Keratinocyte (primary cell): ENCODE measurements at regions not wholly inside any gene's neighbourhood (a gene's known extent, or its start where the extent isn't known, plus 50 kb on each side); places are given as distances from the start of the nearest gene placed in this dataset.

Experiments used
- DNase-seq: peaks from one replicate; pipeline ENCODE4 v3.0.0-alpha.2; 2011; ENCODE audit warnings: low read depth, missing footprints, low spot score
- FAIRE-seq: peaks from 2 replicates; lab custom pipeline; 2011; peaks lifted over from hg19 to GRCh38; lab: Jason Lieb, UNC
- H2AFZ ChIP-seq: 2 replicates; pipeline ENCODE4 v1.6.0; 2012; ENCODE audit warnings: low read length, control low read depth, inconsistent platforms; ENCODE audit not compliant: control insufficient read depth
- H3K27ac ChIP-seq: 2 replicates; pipeline ENCODE4 v1.5.1; 2011; ENCODE audit warnings: low read length; ENCODE audit not compliant: control insufficient read depth, insufficient read depth
- H3K27me3 ChIP-seq: 3 replicates; pipeline ENCODE4 v1.6.0; 2011; ENCODE audit warnings: low read length; ENCODE audit not compliant: control insufficient read depth, insufficient read depth; ENCODE audit errors: extremely low read depth
- H3K36me3 ChIP-seq, 2 experiments: 2 replicates in 1 of 2; 3 replicates in 1 of 2; pipeline ENCODE4 v1.5.1; 2011; ENCODE audit warnings: low read length in 2 of 2, mild to moderate bottlenecking in 1 of 2; ENCODE audit not compliant: control insufficient read depth in 2 of 2, insufficient read depth in 2 of 2; ENCODE audit errors: extremely low read depth in 1 of 2
- H3K4me1 ChIP-seq: 3 replicates; pipeline ENCODE4 v1.5.1; 2011; ENCODE audit warnings: low read length; ENCODE audit not compliant: control insufficient read depth, insufficient read depth; ENCODE audit errors: extremely low read depth
- H3K4me2 ChIP-seq: 3 replicates; pipeline ENCODE4 v1.6.0; 2011; ENCODE audit warnings: low read depth, low read length; ENCODE audit not compliant: control insufficient read depth, insufficient read depth; ENCODE audit errors: extremely low read depth
- H3K4me3 ChIP-seq, 3 experiments: fragments of 200-600 bp in 1 of 3; sonication (generic) in 1 of 3; 2 replicates in 2 of 3; 3 replicates in 1 of 3; pipeline ENCODE4 v1.5.1; 2011 to 2016; ENCODE audit warnings: low read length in 3 of 3, mild to moderate bottlenecking in 3 of 3, control low read depth in 2 of 3, inconsistent platforms in 1 of 3, low read depth in 1 of 3, mixed read lengths in 1 of 3, mixed run types in 1 of 3, moderate library complexity in 1 of 3; ENCODE audit not compliant: control insufficient read depth in 2 of 3, insufficient read depth in 2 of 3; ENCODE audit errors: extremely low read depth in 1 of 3
- H3K79me2 ChIP-seq: 2 replicates; pipeline ENCODE4 v1.6.0; 2012; ENCODE audit warnings: low read length; ENCODE audit not compliant: control insufficient read depth, insufficient read depth
- H3K9ac ChIP-seq: 3 replicates; pipeline ENCODE4 v1.6.0; 2011; ENCODE audit warnings: low read length; ENCODE audit not compliant: control insufficient read depth, insufficient read depth; ENCODE audit errors: extremely low read depth
- H3K9me1 ChIP-seq: 3 replicates; pipeline ENCODE4 v1.6.0; 2011; ENCODE audit warnings: low read length; ENCODE audit not compliant: control insufficient read depth, insufficient read depth; ENCODE audit errors: extremely low read depth
- H3K9me3 ChIP-seq: 2 replicates; pipeline ENCODE4 v1.5.1; 2012; ENCODE audit warnings: low read depth, low read length; ENCODE audit not compliant: control insufficient read depth
- H4K20me1 ChIP-seq: 3 replicates; pipeline ENCODE4 v1.6.0; 2011; ENCODE audit warnings: low read length; ENCODE audit not compliant: control insufficient read depth, insufficient read depth; ENCODE audit errors: extremely low read depth
- EZH2 ChIP-seq: IDR thresholded peaks from one replicate; pipeline ENCODE4 v1.6.1; 2012; ENCODE audit warnings: inconsistent platforms, mild to moderate bottlenecking, low read length, moderate library complexity
- dilution Hi-C: fragments of 300-500 bp; cut with MboI; formaldehyde crosslinking; loops from one replicate; pipeline ENCODE4 v1.7.0; 2020; ENCODE audit warnings: low sequenced_read_pairs; ENCODE audit not compliant: extremely low pct_ligation_motif_present
- TF ChIP-seq, protein P1 (sequence below), 3 experiments: IDR thresholded peaks in 1 of 3; conservative IDR thresholded peaks in 1 of 3; optimal IDR thresholded peaks in 1 of 3; 2 replicates in 2 of 3; 3 replicates in 1 of 3; pipeline versions ENCODE3 to v1.5.1; 2011; ENCODE audit warnings: low read length in 3 of 3, mild to moderate bottlenecking in 3 of 3, moderate library complexity in 2 of 3, control low read depth in 1 of 3, inconsistent platforms in 1 of 3; ENCODE audit not compliant: insufficient read depth in 2 of 3; ENCODE audit errors: extremely low read depth in 1 of 3

DNA sequence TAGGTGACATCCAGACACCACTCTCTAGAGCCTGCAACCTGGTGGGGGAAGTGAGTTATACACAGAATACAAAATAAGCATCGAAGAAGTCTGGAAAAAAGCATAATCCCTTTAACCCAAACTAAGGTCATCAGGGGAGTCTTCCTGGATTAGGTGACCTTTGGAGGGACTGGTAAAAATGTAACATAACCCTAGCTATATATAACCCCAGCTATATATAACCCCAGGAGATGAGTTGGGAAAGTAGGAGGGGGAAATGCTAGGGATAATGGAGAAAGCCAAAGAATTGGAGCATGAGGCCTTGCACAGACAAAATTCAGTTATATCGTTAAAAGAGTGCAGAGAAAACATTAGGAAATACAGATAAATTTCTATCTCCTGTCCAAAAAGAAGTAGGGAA lies 164.8 kb downstream of the QRSL1 start:
- Histone ChIP-seq H3K36me3 (no peaks in the 10 kb centered on the region), H3K9me3 (no peaks in the 10 kb centered on the region), H3K4me1 (peaks cover 11% of the 10 kb centered on the region), H3K9ac (no peak overlapping the region), H3K9me1 (no peaks in the 10 kb centered on the region), H3K79me2 (no peaks in the 10 kb centered on the region), H3K4me2 (no peak overlapping the region), H3K27me3 (no peaks in the 10 kb centered on the region), H3K27ac (no peak overlapping the region), H3K4me3 (no peak overlapping the region), H4K20me1 (no peaks in the 10 kb centered on the region), H2AFZ (no peak overlapping the region)
- dilution Hi-C loops = no loop called here
- DNase-seq (no peak), FAIRE-seq (no peak)
- TF ChIP-seq EZH2 = no peak
- TF ChIP-seq, protein P1, sequence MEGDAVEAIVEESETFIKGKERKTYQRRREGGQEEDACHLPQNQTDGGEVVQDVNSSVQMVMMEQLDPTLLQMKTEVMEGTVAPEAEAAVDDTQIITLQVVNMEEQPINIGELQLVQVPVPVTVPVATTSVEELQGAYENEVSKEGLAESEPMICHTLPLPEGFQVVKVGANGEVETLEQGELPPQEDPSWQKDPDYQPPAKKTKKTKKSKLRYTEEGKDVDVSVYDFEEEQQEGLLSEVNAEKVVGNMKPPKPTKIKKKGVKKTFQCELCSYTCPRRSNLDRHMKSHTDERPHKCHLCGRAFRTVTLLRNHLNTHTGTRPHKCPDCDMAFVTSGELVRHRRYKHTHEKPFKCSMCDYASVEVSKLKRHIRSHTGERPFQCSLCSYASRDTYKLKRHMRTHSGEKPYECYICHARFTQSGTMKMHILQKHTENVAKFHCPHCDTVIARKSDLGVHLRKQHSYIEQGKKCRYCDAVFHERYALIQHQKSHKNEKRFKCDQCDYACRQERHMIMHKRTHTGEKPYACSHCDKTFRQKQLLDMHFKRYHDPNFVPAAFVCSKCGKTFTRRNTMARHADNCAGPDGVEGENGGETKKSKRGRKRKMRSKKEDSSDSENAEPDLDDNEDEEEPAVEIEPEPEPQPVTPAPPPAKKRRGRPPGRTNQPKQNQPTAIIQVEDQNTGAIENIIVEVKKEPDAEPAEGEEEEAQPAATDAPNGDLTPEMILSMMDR (optimal IDR thresholded peaks at IDR 0.05 in 1 of 3, IDR thresholded peaks at IDR 0.05 in 1 of 3, conservative IDR thresholded peaks at IDR 0.05 in 1 of 3; ENCODE audit: extremely low read depth in 1 of 3, insufficient read depth in 2 of 3, low read length in 3 of 3) = no peak

DNA sequence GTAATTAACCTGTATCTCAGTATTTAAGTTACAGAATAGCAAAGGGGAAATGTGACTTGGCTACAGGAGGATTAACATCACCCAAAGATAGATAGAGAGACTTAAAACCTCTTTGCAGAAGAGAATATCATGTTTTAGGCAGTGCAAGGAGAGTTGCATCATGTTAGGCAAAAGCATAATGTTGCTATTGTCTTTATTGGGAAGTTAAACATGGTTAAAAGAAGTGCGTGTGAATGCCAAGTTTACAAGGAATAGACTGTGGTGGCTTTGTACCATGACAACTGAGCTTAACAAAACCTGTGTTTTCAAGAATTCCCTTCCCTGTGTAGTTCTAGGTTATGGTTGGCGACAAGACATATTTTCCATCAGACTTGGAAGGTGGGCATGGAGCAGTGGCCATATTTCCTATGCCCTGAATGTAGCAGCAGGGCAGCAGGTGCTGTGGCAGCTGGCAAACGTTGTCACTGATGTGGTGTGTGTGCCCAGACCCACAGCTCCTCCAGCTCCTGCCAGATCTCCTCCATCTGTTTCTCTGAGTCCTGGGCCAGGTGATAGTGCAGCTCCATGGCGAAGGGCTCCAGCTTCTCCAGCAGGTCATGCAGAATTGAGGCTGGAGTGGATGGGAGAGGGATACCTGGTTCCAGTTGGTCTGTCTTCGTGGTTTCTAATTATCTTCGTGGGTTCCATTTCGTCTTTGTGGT lies 163.3 kb downstream of the QRSL1 start:
- H3K4me3 ChIP-seq = no peak overlapping the region
- H3K4me2 ChIP-seq = no peak overlapping the region
- FAIRE-seq (no peak), DNase-seq (no peak)
- no peaks in the 10 kb centered on the region for H3K4me1 ChIP-seq
- no peaks in the 10 kb centered on the region for H4K20me1 ChIP-seq
- H3K79me2 ChIP-seq = no peaks in the 10 kb centered on the region
- H3K27ac ChIP-seq = no peak overlapping the region
- dilution Hi-C loops = no loop called here
- H3K9me1 ChIP-seq = no peaks in the 10 kb centered on the region
- TF ChIP-seq, protein P1 (optimal IDR thresholded peaks at IDR 0.05 in 1 of 3, IDR thresholded peaks at IDR 0.05 in 1 of 3, conservative IDR thresholded peaks at IDR 0.05 in 1 of 3; ENCODE audit: extremely low read depth in 1 of 3, insufficient read depth in 2 of 3, low read length in 3 of 3) = no peak
- no peak for TF ChIP-seq EZH2
- H3K36me3 ChIP-seq = no peaks in the 10 kb centered on the region
- no peaks in the 10 kb centered on the region for H3K27me3 ChIP-seq
- no peak overlapping the region for H2AFZ ChIP-seq
- no peak overlapping the region for H3K9ac ChIP-seq
- no peaks in the 10 kb centered on the region for H3K9me3 ChIP-seq
